H1 (cell line): ENCODE measurements at regions not wholly inside any gene's neighbourhood (a gene's known extent, or its start where the extent isn't known, plus 50 kb on each side); places are given as distances from the start of the nearest gene placed in this dataset.

ENCODE experiments used
- PHF8 ChIP-seq: fragments of 200-600 bp; sonication (generic); conservative IDR thresholded peaks from 2 replicates; pipeline ENCODE4 v1.7.1; 2012; ENCODE audit warnings: low read depth, mild to moderate bottlenecking, inconsistent platforms, low read length, moderate library complexity
- TCF12 ChIP-seq: IDR thresholded peaks from 2 replicates; pipeline ENCODE4 v1.6.1; 2011; ENCODE audit warnings: low read depth, mild to moderate bottlenecking, low read length
- TF ChIP-seq, protein P1 (sequence below): IDR thresholded peaks from 2 replicates; pipeline ENCODE4 v1.6.1; 2011; ENCODE audit warnings: low read length, improper control_type of control experiment

DNA sequence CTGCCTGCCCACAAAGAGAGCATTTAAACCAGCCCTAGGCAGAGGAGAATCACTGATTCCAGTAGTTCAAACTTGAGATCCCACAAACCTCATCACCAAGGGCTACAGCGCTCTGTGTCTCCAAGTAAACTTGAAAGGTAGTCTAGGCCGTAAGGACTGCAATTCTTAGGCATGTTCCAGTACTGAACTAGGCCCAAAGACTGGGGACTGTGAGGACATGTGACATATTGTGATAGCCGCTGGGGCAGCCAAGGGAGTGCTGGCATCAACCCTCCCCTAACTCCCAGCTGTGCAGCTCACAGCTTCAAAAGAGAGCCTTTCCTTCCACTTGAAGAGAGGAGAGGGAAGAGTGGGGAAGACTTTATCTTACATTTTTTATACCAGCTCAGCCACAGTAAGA is 291.0 kb upstream of the PRR16 start (continued):
- TF ChIP-seq, protein P1, sequence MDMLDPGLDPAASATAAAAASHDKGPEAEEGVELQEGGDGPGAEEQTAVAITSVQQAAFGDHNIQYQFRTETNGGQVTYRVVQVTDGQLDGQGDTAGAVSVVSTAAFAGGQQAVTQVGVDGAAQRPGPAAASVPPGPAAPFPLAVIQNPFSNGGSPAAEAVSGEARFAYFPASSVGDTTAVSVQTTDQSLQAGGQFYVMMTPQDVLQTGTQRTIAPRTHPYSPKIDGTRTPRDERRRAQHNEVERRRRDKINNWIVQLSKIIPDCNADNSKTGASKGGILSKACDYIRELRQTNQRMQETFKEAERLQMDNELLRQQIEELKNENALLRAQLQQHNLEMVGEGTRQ, result no peak
- no peak for TF ChIP-seq PHF8
- no peak for TF ChIP-seq TCF12
- TF ChIP-seq, all 59 proteins: peak for 0
